Tongue (tissue), 2 donors: ENCODE measurements at regions not wholly inside any gene's neighbourhood (a gene's known extent, or its start where the extent isn't known, plus 50 kb on each side); places are given as distances from the start of the nearest gene placed in this dataset. TPM values are rescaled to one million over a fixed set of nuclear protein-coding genes. Genes with fewer than 3 reads are reported as not detected.

ENCODE experiments used
- DNase-seq: peaks from one replicate; pipeline ENCODE4 v3.0.0-alpha.2; 2015
- small RNA-seq: library from RNA; depleted of rRNA; stranded (forward); fragments of <200 nt; gene quantifications from one replicate; pipeline ENCODE3, GENCODE V24; 2014; ENCODE audit warnings: low replicate concordance

GRCh38 chr13:59570204-59570603, 593.5 kb downstream of the DIAPH3 start:
- DNase-seq, result no peak

DNA sequence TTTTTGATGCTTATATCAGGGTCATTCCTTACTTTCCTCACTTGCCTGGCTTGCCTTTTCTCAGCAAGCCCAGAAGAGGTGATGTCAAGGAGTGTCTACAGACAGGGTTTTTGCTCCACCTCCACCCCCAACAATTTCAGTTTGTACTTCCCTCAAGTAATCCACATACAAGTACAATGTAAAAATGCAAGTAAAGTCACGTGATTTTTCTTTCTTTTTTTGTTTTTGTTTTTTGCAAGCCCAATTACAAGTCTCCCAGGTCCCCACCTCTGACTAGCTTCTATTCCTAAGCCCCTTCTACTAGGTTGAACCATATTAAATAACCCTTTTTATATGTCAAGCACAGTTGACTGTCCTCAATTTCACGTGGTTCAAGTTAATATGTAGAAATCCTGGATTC, 579.6 kb downstream of the DIAPH3 start:
- DNase-seq, result no peak

GRCh38 chr13:59584761-59585670, 578.7 kb downstream of the DIAPH3 start:
- no peak for DNase-seq

- DNase-seq, result no peak
Observed at GRCh38 chr13:59587030-59587429, 576.7 kb downstream of the DIAPH3 start.

- DNase-seq, result no peak
Observed at GRCh38 chr13:59587971-59588716, 575.6 kb downstream of the DIAPH3 start.

- no peak for DNase-seq
Observed at GRCh38 chr13:59588717-59589067, 575.0 kb downstream of the DIAPH3 start.

- no peak for DNase-seq
Observed at GRCh38 chr13:59601993-59602392, 561.7 kb downstream of the DIAPH3 start.

DNA sequence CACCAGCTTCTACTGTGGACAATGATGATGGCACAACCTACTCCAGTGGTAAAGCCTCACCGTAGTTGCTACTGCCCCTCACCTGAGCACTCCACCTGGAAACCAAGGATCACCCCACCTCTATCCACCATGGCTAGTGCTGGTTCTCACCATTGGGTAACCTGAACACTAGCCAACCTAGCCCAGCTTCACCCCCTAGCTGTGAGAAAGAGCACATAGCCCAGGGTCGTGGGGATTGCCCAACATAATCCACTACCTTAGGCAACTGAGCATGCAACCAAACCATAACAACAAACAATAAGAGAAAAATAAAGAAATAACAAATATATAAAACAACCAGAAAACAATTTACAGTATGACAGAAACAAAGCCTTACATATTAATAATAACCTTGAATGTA, 560.1 kb downstream of the DIAPH3 start:
- no peak for DNase-seq

DNA sequence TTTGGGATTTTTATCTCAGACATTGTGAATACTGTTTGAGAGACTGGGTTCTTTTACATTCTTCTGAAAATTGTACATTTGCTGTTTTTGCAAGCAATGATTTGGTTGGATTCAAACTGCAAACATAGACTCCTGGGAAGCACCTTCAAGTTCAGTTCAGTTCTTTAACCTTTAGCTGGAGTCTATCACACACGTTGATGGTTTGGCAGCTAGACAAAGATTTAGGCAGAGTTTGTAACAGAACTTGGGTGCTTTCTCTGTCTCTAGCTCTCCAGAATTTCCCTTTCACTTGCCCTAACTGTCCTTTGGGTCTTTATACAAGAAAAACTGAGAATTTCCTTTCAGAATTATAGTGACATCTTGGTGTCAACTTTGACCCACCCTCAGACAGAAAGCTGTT, 556.6 kb downstream of the DIAPH3 start:
- DNase-seq, result no peak

- DNase-seq, result no peak
Observed at GRCh38 chr13:59607780-59608233, 555.9 kb downstream of the DIAPH3 start.

DNA sequence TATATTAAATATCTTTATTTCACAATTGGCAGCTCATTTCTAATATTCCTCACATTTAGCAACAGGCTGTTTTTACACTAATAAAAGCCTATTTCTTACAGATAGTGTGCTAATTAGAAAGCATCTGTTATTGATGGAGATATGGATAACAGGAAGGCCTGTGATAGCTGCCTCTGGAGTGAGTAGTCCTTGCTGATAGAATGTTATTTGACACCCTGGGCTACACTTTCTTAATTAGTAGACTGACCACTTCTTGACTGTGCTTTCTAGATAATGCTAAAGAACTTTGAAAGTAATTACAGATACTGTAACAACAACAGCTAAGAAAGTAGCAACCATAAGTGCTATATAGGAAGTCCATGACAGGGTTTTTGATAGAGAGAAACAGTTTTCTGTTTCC, 554.3 kb downstream of the DIAPH3 start:
- no peak for DNase-seq

Small RNA genes in the stretch of these regions (small RNA-seq; reads per million reads assigned to genes)
- gene AL161423.1, result not detected
- gene HMGN2P39, result not detected
- gene RNA5SP30, result not detected
- gene RNU7-88P, result not detected
- gene RNY4P29, result not detected
